ENCODE measurements at regions not wholly inside any gene's neighbourhood (a gene's known extent, or its start where the extent isn't known, plus 50 kb on each side); places are given as distances from the start of the nearest gene placed in this dataset.
A peak's percentile ranks its signal among the peaks of the same experiment; 100 is the strongest.

DNA sequence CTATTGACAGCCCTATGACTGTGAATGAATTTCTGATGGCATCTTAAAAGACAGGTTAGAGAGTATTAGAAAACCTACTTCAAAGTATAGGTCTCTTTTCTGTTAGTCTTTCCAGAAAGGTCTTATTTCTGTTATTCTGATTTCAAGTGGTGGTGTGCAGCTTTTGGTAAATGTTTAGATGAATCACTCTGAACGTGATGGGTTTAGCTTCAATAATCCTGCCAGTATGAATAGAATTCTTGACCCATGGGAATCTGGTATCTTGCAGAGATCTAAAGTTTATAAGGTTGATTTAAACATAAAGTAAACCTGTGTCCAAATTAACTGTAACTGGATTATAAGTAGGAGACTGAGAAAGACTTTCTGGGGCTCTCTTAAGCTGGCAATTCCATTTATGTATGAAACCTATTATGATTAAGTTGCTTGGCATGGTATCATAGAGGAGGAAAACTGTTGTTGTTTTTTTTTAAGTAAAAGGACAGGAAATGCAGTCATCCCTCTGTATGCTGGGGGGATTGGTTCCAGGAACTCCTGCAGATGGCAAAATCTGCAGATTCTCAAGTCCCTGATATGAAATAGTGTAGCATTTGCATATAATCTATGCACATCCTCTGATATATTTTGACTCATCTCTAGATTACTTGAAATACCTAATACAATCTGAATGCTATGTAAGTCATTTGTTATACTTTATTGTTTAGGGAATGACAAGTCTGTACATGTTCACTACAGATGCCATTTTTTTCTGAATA lies 77.0 kb upstream of the ADAMTS19 start:
- TF ChIP-seq CTCF (conservative IDR thresholded peaks at IDR 0.05; ENCODE audit: low read depth, low read length) (no peak), EZH2 (IDR thresholded peaks at IDR 0.05; ENCODE audit: borderline replicate concordance, low read depth, low read length, poor library complexity, severe bottlenecking) (no peak)
- no peaks in the 10 kb centered on the region for H3K9me3 ChIP-seq (ENCODE audit: low read depth, low read length, poor library complexity, severe bottlenecking)
- no peaks in the 10 kb centered on the region for H3K4me1 ChIP-seq (ENCODE audit: insufficient read depth, low read length, poor library complexity, severe bottlenecking)
- no TSS peak for BruUV-seq (replicated peaks)
- DNase-seq (ENCODE audit: low spot score), result peak; percentile 4
- no peaks in the 10 kb centered on the region for H3K27me3 ChIP-seq (replicated peaks; ENCODE audit: insufficient read depth, low read depth, low read length, poor library complexity)
- H3K4me3 ChIP-seq (ENCODE audit: low read depth, low read length, poor library complexity, severe bottlenecking), result no peak overlapping the region
- CTCF ChIA-PET, result no interaction called here
- intact Hi-C loops (cut with micrococcal nuclease; ENCODE audit: unreplicated experiment), result no loop called here
- POLR2A ChIA-PET (ENCODE audit: low non-redundant PET), result no interaction called here
- H3K27ac ChIP-seq (ENCODE audit: low read depth, low read length, poor library complexity, severe bottlenecking), result no peak overlapping the region
- H3K36me3 ChIP-seq (ENCODE audit: insufficient read depth, low read length, poor library complexity, severe bottlenecking), result no peaks in the 10 kb centered on the region

- intact Hi-C loops (cut with micrococcal nuclease; ENCODE audit: unreplicated experiment), result no loop called here
- H3K4me1 ChIP-seq (ENCODE audit: insufficient read depth, low read length, poor library complexity, severe bottlenecking), result no peaks in the 10 kb centered on the region
- TF ChIP-seq CTCF (conservative IDR thresholded peaks at IDR 0.05; ENCODE audit: low read depth, low read length), result no peak
- no peak for TF ChIP-seq EZH2 (IDR thresholded peaks at IDR 0.05; ENCODE audit: borderline replicate concordance, low read depth, low read length, poor library complexity, severe bottlenecking)
- POLR2A ChIA-PET (ENCODE audit: low non-redundant PET), result no interaction called here
- H3K27me3 ChIP-seq (replicated peaks; ENCODE audit: insufficient read depth, low read depth, low read length, poor library complexity), result no peaks in the 10 kb centered on the region
- no peak overlapping the region for H3K4me3 ChIP-seq (ENCODE audit: low read depth, low read length, poor library complexity, severe bottlenecking)
- H3K27ac ChIP-seq (ENCODE audit: low read depth, low read length, poor library complexity, severe bottlenecking), result no peak overlapping the region
- H3K36me3 ChIP-seq (ENCODE audit: insufficient read depth, low read length, poor library complexity, severe bottlenecking), result no peaks in the 10 kb centered on the region
- CTCF ChIA-PET, result no interaction called here
- no TSS peak for BruUV-seq (replicated peaks)
- no peaks in the 10 kb centered on the region for H3K9me3 ChIP-seq (ENCODE audit: low read depth, low read length, poor library complexity, severe bottlenecking)
- DNase-seq (ENCODE audit: low spot score), result no peak
These were observed 75.9 kb upstream of the ADAMTS19 start for GRCh38 chr5:129384193-129384592.

DNA sequence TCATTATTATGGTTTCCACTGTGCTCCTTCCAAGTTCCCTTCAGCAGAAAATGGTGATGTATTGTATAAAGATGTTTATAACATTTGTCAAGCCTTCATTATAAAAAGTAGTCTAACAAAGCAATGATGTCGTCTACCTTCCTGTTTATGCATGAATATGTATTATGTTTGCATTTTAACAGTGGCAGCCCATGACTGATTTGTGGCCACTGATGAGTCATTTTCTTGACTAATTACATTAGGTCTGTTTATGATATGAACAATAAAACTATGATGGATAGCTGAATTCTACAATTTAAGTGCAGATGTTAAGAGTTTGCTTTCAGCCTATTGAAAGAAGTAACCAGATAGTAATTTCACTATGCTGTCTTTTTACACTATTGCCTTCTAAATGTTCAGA lies 75.4 kb upstream of the ADAMTS19 start:
- Histone ChIP-seq H3K27ac (ENCODE audit: low read depth, low read length, poor library complexity, severe bottlenecking) (no peak overlapping the region), H3K4me1 (ENCODE audit: insufficient read depth, low read length, poor library complexity, severe bottlenecking) (no peaks in the 10 kb centered on the region), H3K36me3 (ENCODE audit: insufficient read depth, low read length, poor library complexity, severe bottlenecking) (no peaks in the 10 kb centered on the region), H3K9me3 (ENCODE audit: low read depth, low read length, poor library complexity, severe bottlenecking) (no peaks in the 10 kb centered on the region), H3K4me3 (ENCODE audit: low read depth, low read length, poor library complexity, severe bottlenecking) (no peak overlapping the region), H3K27me3 (replicated peaks; ENCODE audit: insufficient read depth, low read depth, low read length, poor library complexity) (no peaks in the 10 kb centered on the region)
- DNase-seq (ENCODE audit: low spot score), result no peak
- BruUV-seq (replicated peaks), result no TSS peak
- ChIA-PET POLR2A (ENCODE audit: low non-redundant PET) (no interaction called here), CTCF (no interaction called here)
- intact Hi-C loops (cut with micrococcal nuclease; ENCODE audit: unreplicated experiment), result no loop called here
- no peak for TF ChIP-seq CTCF (conservative IDR thresholded peaks at IDR 0.05; ENCODE audit: low read depth, low read length)
- TF ChIP-seq EZH2 (IDR thresholded peaks at IDR 0.05; ENCODE audit: borderline replicate concordance, low read depth, low read length, poor library complexity, severe bottlenecking), result no peak

Data from A673 (cell line).